SIG-M5 treated with dmso at 0.1 percent for 504 hours (cell line): ENCODE measurements at regions not wholly inside any gene's neighbourhood (a gene's known extent, or its start where the extent isn't known, plus 50 kb on each side); places are given as distances from the start of the nearest gene placed in this dataset.
"Not testable (repeated sequence)": the region's sequence is repeated elsewhere in the genome, so short reads cannot be mapped to it uniquely, and the experiment has no call there.

Experiments
- DNase-seq: peaks from one replicate; lab custom pipeline; 2025; ENCODE audit not compliant: unreplicated experiment; lab: John Stamatoyannopoulos, UW

- DNase-seq = no peak
These were observed 395.7 kb upstream of the PDE3A start for GRCh38 chr12:19972325-19973288.

GRCh38 chr12:19978193-19978592 is 390.1 kb upstream of the PDE3A start:
- DNase-seq = no peak

GRCh38 chr12:19979584-19979983 is 388.8 kb upstream of the PDE3A start:
- DNase-seq = no peak

- no peak for DNase-seq
These were observed 386.4 kb upstream of the PDE3A start for GRCh38 chr12:19981944-19982343.

GRCh38 chr12:19988001-19988400 is 380.3 kb upstream of the PDE3A start:
- no peak for DNase-seq

GRCh38 chr12:19988459-19988873 is 379.9 kb upstream of the PDE3A start:
- DNase-seq = no peak

- no peak for DNase-seq
These were observed 379.4 kb upstream of the PDE3A start for GRCh38 chr12:19988948-19989347.

- DNase-seq = no peak
These were observed 377.2 kb upstream of the PDE3A start for GRCh38 chr12:19991146-19991545.

GRCh38 chr12:19992311-19992710 is 376.0 kb upstream of the PDE3A start:
- no peak for DNase-seq

- DNase-seq = no peak
These were observed 373.4 kb upstream of the PDE3A start for GRCh38 chr12:19994968-19995367.

GRCh38 chr12:19997656-19998400 is 370.5 kb upstream of the PDE3A start:
- DNase-seq = no peak

- DNase-seq = no peak
These were observed 369.9 kb upstream of the PDE3A start for GRCh38 chr12:19998411-19998810.

GRCh38 chr12:19998961-19999804 is 369.2 kb upstream of the PDE3A start:
- DNase-seq = no peak

GRCh38 chr12:19999805-20000138 is 368.6 kb upstream of the PDE3A start:
- no peak for DNase-seq

- no peak for DNase-seq
These were observed 368.0 kb upstream of the PDE3A start for GRCh38 chr12:20000229-20000849.

- DNase-seq = no peak
These were observed 365.1 kb upstream of the PDE3A start for GRCh38 chr12:20003252-20003651.

GRCh38 chr12:20004952-20005351 is 363.4 kb upstream of the PDE3A start:
- DNase-seq = no peak

GRCh38 chr12:20006871-20007730 is 361.2 kb upstream of the PDE3A start:
- no peak for DNase-seq

- DNase-seq = not testable (repeated sequence)
These were observed 358.4 kb upstream of the PDE3A start for GRCh38 chr12:20009965-20010364.

GRCh38 chr12:20011200-20011599 is 357.1 kb upstream of the PDE3A start:
- DNase-seq = no peak
